Gastroesophageal sphincter (tissue), 3 donors: ENCODE measurements at regions not wholly inside any gene's neighbourhood (a gene's known extent, or its start where the extent isn't known, plus 50 kb on each side); places are given as distances from the start of the nearest gene placed in this dataset.

Experiments used
- CTCF ChIP-seq, 4 experiments: fragments of 200-600 bp in 2 of 4; fragments of 450-650 bp in 2 of 4; sonication (generic) in 1 of 4; IDR thresholded peaks; one replicate each; pipeline ENCODE4 v1.5.1; 2017 to 2019; ENCODE audit warnings: antibody characterized with exemption in 4 of 4, mild to moderate bottlenecking in 2 of 4, moderate library complexity in 2 of 4
- POLR2A ChIP-seq, 2 donors: fragments of 450-650 bp; IDR thresholded peaks; one replicate each; pipeline ENCODE4 v1.6.1; 2017; ENCODE audit warnings: antibody characterized with exemption in 2 of 2, mild to moderate bottlenecking in 2 of 2, moderate library complexity in 1 of 2

DNA sequence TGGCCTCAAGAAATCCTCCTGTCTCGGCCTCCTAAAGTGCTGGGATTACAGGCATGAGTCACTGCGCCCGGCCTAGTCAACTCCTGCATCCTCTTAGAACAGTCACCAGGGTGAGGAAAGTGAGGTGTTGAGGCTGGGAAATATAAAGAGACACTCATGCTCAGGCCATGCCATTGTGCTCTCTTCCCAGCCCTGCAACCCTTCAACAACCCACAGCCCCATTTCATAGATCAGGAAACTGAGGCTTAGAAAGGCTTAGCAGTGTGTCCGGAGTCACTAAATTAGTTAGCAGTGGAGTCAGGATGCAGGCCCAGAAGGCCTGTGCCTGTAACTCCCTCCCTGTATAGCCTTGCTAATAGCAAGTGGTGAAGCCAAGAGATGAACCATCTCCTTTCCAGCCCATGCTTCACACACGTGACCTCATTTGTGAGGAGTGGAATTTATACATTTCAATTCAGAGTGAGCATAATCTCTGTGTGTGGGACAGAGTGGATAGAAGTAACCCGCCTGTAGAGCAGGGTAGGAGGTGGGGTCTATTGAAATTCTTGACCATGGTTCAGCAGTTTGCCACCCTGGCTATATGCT lies 51.7 kb upstream of the USP3 start:
- TF ChIP-seq POLR2A (IDR thresholded peaks at IDR 0.05) (no peak), CTCF (IDR thresholded peaks at IDR 0.05) (no peak)
